ENCODE measurements at regions not wholly inside any gene's neighbourhood (a gene's known extent, or its start where the extent isn't known, plus 50 kb on each side); places are given as distances from the start of the nearest gene placed in this dataset.
"Not testable (repeated sequence)": the region's sequence is repeated elsewhere in the genome, so short reads cannot be mapped to it uniquely, and the experiment has no call there.

- no peak for DNase-seq (ENCODE audit: low read depth)
Observed at GRCh38 chr2:242047963-242048362, 178.4 kb downstream of the RTP5 start.

DNA sequence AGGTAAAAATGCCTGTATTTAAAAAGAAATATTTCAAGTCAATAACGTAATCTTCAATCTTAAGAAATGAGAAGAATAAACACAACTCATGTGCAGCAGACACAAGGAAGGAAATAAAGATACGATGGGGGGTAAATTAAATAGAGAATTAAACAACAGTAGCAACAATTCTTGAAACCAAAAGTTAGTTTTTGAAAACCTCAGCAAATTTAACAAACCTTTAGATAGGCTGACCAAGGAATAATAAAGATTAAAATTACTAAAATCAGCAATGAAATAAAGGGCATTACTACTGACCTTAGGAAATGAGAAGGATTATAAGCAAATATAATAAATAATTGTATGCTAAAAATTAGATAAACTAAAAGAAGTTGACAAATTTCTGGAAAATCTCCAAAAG, 178.9 kb downstream of the RTP5 start:
- DNase-seq (ENCODE audit: low read depth), result no peak

DNA sequence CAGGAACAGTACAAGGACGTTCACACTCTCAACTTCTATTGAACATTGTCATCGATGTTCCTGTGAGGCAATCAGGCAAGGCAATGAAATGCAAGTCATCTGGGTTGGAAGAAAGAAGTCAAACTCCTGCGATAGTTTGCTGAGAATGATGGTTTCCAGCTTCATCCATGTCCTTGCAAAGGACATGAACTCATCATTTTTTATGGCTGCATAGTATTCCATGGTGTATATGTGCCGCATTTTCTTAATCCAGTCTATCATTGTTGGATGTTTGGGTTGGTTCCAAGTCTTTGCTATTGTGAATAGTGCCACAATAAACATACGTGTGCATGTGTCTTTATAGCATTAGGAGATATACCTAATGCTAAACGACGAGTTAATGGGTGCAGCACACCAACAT, 180.0 kb downstream of the RTP5 start:
- not testable (repeated sequence) for DNase-seq (ENCODE audit: low read depth)

DNA sequence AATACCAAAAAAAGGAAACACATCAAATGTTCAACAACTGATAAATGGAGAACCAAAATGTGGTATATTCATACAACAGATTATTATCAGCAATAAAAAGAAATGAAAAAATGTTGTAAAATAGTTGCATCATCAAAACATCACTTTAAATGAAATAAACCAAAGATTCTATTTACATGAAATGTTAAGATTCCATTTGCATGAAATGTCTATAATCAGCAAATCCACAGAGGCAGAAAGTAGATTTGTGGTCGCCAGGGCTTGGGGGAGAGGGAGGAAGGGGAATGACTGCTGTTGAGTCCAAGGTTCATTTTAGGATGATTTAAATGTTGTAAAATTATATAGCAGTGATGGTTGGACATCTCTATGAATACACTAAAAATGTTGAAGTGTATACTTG, 181.9 kb downstream of the RTP5 start:
- DNase-seq (ENCODE audit: low read depth), result no peak

DNA sequence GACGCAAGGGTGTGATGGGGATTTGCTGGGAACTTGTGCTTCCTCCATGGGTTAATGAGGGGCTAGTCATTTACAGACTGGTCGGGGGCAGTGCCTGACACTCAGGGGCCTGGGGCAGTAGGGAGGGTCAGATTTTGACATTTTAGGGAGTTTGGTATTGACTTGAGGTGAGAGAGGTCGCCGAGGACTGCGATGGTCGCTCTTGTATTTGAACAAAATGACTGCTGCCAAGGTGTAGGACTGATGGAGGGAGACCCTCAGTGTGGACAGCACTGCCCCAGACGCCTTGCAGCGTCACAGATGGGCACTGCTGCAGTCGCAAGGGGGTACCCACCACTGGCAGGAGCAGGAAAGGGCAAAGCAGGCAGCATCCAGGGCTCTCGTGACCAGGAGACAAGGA, 182.9 kb downstream of the RTP5 start:
- no peak for DNase-seq (ENCODE audit: low read depth)

DNA sequence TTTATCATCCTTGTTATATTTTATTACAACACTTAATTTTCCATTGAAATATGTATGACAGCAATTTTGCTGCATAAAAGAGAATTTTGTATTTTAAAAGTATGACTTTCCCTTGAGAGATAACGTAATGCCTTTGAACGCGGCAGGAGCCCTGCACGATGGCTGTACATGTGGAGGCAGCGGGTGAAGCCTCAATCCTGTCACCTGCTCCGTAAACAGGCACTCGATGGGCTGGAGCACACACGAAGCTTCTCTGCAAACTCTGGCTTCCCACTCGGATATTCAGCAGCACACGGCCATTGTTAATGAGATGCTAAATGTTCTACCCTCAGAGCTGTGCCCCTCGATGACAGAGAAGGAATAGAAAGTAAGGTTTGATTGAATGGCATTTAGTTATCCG, 184.4 kb downstream of the RTP5 start:
- no peak for DNase-seq (ENCODE audit: low read depth)

GRCh38 chr2:242054406-242054805, 184.9 kb downstream of the RTP5 start:
- DNase-seq (ENCODE audit: low read depth), result no peak

DNA sequence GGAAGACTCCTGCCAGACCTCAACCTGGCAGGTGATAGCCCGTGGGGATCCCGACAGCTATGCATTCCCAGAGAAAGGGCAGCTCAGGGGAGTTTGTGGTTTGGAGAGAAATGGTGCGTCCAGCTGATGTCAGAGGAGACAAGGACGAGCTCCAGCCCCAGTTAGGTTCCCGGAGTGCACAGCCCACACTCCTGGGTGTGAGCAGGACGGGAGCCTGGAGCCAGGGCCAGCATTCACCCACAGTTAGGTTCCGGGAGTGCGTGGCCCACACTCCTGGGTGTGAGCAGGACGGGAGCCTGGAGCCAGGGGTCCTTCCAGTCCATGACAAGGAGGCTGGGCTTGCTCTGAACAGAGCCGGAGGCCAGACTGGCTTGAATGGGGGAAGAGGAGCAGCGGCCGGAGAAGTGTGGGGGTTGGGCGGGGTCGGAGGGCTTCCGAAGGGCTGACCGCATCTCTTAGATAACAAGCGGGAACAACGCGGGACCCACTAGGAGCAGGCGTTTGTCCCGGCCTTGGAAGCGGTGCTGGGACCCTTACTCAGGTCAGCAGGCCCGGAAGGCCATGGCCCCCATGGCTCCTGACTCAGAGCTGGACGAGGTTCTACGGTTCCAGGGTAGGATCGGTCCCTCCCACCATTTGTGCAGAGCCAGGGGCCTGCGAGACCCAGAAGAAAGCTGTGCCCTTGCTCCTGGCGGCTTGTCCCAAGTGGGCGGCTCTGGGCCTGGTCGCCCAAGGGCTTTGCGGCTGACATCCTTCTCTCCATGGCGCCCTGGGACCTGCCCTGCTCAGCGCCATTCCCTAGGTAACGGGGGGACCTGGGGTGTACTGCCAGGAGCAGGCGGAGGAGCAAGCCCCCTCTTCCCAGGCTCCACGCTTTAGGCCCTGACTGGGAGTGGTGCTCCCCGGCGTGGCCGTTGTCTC, 185.6 kb downstream of the RTP5 start:
- no peak for DNase-seq (ENCODE audit: low read depth)

DNA sequence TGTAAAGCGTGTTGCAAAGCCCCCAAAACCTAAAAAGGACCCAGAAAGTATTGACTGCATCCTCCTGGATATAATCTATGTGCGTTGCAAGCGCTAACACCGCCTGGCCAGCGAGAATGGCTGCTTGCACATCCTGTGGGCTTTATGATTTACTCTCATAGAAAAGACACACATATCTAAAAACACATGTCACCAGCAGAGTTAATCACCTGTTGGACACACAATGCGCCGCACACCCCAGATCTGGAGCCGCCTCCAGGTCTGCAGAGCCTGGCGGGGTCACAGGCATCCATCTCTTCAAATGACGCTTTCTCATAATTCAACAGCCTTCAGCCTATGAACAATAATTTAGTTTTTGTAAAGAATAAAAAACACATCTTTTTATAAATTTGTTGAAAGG, 186.5 kb downstream of the RTP5 start:
- no peak for DNase-seq (ENCODE audit: low read depth)

DNA sequence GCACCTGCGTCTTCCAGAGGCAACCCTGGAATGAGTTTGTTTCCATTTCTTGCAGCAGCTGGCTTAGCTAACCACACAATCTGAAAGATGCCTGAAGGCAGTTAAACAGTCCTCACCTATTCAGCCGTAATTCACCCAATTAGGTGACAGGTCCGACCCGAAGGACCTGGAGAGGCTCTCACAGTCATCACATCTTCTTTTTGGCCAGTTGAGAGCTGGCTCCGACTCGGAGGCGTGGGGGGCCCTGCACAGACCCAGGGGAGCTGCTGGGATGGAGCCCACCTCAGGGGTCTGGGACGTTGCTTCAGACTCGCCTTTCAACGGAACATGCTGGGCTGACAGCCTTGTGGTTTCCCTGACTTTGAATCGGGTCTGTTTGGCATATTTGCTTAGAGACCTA, 187.3 kb downstream of the RTP5 start:
- no peak for DNase-seq (ENCODE audit: low read depth)

DNA sequence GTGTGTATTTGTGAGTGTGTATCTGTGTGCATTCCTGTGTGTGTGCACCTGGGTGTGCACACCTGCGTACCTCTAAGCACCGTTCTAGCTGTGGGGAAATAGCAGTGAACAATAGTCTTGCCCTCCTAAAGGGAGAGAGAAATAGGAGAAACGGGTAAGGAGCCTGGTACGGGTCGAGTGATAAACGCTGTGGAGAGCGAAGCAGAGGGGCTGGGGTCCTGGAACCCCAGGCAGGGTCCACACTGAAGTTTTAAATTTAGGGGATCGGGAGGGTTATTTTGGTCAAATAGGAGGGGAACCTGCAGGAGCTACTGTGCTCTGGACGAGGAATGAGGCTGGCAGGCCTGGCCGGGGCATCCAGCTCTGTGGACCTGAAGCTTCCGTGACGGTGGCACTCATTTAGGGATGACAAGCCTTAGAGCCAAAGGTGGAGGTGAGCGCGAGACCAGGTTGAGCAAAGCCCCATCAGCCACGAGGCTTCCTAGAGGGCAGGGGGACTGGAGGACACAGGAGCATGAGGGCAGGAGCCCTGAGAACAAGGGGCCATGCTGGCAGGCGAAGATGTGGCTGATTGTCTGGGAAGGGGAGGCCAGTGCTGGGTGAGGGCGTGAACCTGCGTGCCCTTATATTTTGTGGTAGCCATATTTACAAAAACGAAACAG, 188.0 kb downstream of the RTP5 start:
- DNase-seq (ENCODE audit: low read depth), result no peak

DNA sequence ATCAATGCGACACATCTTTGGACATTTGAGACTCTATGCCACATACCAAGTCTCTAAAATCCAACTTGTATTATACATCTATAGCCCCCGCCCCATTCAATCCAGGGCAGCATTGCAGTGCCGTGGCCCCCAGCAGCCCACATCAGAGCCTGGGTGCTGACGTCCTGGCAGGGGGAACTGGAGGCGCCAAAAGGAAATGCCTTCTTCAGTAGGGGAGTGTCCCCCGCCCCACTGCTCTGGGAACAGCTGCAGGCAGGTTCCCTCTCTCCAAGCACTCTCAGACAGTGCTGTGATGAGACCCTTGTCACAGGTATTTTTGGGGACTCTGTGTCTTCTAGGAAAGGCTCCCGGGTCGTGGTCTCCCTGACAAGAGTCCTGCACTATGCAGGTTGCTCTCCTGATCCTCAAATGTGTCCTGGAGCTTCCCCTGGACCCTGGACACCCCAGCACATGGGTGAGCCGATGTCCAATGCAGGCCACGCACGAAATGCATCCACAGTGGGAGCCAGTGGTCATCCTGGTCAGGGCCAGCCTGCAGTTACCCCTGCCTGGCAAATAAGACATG, 188.7 kb downstream of the RTP5 start:
- no peak for DNase-seq (ENCODE audit: low read depth)

- no peak for DNase-seq (ENCODE audit: low read depth)
Observed at GRCh38 chr2:242059566-242059965, 190.0 kb downstream of the RTP5 start.

DNA sequence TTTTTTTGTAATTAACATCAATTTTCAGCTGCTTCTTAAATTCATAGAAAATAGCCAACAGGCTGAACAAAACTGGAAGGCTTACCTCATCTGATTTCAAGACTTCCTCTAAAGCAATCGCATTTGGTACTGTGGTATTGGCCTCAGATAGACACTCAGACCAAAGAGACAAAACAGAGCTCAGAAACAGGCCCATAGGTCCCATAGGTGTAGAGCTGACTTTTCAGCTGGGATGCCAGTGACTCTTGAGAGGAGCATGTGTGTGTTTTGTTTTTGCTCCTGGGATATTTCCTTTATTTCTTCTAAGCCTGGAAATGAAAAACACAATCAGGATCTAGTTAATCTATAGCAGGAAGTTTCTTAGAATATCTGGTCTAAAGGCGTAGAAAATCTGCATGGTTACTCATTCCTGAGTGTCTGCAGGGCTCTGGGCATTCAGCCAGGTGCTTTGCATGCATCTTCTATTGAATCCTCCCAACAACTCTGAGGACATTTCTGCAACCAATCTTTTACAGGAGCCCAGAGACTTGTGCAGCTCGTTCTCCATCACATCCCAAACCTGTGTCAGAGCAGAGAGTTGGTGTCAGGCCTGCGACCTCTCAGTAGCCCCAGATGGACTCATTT, 190.8 kb downstream of the RTP5 start:
- no peak for DNase-seq (ENCODE audit: low read depth)

GRCh38 chr2:242061930-242062329, 192.4 kb downstream of the RTP5 start:
- not testable (repeated sequence) for DNase-seq (ENCODE audit: low read depth)

- no peak for DNase-seq (ENCODE audit: low read depth)
Observed at GRCh38 chr2:242063436-242063835, 193.9 kb downstream of the RTP5 start.

DNA sequence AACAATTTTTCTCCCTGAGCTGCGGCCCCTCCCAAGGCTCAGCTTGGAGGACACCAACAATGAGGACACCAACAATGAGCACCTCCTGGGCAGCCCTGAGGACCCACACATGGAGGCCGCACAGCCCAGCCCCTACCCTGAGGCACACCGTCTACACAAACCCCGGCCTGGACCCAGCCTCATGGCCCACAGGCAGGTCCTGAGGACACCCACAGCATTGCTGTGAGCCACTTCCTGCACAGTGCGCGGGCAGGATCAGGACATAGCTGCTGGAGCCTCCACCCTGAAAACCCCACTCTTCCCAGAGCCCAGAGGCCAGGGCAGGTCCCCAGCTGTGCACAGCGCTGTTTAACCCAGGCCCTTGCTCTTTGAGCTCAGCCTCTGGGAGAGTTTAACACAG, 194.3 kb downstream of the RTP5 start:
- DNase-seq (ENCODE audit: low read depth), result no peak

DNA sequence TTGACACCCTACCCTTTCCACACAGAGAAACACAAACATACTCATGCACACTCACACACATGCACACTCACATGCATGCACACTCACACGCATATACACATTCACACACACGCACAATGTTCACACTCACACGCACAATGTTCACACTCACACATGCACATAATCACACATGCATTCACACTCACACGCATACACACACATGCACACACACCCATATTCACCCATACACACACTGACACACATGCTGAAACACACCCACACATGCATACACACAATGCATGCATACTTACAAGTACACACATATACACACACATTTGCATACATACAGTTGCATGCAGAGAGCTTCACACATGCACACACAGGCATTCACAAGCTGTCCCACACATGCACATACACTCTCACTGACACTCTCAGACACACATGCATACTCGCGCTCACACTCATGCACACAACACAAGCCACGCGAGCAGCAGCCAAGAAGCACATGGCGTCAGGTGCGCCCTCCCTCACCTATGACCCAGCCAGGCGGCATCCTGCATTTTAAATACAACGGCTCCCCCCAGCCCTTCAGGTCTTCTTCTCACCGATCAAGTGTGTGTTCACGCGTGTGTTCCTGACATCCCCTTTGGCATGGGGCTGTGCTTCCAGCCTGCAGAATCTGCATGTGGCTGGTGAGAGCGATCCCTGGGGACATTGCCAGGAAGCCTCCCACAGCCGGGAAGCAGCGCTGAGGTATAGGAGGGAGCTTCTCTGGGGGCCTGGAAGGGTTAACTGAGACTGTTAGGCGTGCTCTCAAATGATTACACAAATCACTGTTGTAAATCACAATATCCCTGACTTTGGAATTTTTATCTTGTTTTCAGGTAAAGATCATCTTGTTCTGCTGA, 195.1 kb downstream of the RTP5 start:
- no peak for DNase-seq (ENCODE audit: low read depth)

DNA sequence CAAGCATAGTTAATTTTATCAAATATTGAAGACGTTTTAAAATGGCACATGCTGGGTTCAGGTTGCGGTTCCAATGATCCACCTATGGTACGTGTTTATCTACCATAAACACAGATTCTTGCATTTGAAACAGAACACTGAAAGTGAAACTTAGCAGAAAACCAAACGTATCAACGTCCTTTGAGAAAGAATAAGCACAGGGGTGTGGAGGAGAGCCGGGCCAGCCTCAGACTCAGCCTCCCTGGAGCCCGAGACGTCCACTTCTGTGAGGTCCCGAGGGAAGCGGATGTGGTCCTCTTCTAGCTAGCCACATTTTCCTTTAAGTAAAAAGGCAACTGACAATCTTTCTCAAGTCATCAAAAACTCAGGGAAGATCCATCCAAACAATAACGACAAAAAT, 195.9 kb downstream of the RTP5 start:
- DNase-seq (ENCODE audit: low read depth), result no peak

GRCh38 chr2:242069018-242069417, 199.5 kb downstream of the RTP5 start:
- DNase-seq (ENCODE audit: low read depth), result no peak

DNA sequence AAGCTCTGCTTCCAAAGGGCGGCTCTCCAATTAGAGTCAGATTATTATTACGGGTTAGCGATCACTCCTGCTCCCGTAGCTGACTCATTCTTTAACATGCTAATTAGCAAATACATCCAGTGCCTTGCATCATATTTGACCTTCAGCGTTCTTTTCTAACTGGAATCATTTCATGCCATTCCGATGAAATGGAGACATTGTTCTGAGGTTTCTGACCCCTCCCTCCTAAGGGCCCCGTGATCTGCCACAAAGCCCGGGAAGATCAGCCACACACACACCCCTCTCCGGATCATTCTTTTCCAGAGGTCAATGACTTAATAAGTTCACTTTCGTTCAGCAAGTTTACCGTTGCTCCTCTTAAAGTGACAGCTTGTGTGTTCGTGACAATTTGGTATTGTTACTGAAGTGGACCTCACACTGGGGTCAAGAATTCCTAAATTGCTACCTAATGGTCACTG, 200.4 kb downstream of the RTP5 start:
- DNase-seq (ENCODE audit: low read depth), result not testable (repeated sequence)

DNA sequence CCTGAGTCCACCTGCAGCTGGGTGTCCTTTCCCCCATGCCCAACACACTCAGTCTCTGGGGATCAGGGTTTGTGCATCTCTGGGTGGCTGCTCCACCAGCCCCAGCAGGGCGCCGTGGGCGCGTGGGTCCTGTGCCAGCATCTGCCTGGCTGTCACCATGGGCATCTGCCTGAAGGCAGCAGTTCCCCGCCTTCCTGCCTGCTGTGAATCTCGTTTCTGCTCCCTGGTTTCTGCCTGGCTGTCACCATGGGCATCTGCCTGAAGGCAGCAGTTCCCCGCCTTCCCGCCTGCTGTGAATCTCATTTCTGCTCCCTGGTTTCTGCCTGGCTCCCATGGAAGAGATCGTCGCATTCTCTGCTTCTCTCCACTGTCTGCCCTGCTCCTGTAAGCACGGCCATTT, 201.2 kb downstream of the RTP5 start:
- DNase-seq (ENCODE audit: low read depth), result not testable (repeated sequence)

All from stimulated activated CD8-positive, alpha-beta memory T cell treated with anti-CD3 and anti-CD28 coated beads, Interleukin-15, amount 100 ng/mL, for 24 hours (primary cell).